HG03066 (cell line): ENCODE measurements at regions not wholly inside any gene's neighbourhood (a gene's known extent, or its start where the extent isn't known, plus 50 kb on each side); places are given as distances from the start of the nearest gene placed in this dataset.

Source experiments
- ATAC-seq: cut with Tn5 transposase; IDR thresholded peaks from one replicate; pipeline ENCODE4 v1.9.1; 2021; ENCODE audit warnings: low read depth; ENCODE audit not compliant: unreplicated experiment

DNA sequence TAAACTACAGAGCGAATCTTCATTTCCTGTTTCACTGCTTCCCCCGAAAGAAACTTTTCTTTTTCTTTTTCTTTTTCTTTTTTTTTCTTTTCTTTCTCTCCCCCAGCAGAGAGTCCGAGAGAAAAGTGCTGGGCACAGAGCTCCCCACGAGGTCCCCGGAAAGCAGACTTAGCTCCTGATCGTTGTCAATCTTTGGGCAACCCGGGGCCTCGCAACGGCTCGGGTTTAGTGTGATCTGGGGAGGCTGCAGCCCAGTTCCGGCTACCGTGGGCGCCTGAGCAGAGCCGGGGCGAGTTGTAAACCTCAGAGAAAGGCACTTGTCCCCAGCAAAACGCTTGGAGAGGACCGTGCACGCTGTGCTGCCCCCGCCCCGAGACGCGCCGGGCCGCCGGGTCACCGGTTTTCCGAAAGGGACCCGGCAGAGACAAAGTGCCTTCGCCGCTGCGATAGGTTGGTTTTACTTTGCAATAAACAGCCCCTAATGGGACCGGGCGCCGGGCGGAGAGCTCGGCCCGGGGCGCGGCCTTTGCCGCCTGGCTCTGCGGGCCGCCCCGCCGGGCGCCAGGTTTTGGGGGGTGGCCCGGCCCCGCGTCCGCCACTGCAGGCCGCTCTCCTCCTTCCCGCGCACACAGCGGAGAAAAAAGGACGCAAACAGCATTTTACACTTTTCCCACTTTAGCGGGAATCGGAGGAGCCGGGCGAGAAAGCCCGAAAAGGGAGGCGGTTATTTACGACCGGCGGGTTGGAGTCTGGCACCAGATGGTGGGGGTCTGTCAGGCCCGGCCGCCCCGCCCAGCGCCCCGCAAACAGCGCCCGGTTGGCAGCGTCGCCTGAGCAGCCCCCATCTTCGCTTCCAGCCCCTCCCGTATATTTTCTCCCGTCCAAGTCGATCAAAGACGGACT is 136.0 kb downstream of the INSIG2 start:
- ATAC-seq: peak; percentile 55

GRCh38 chr2:118223511-118223991 is 135.3 kb downstream of the INSIG2 start:
- peak; percentile 5 for ATAC-seq

- ATAC-seq: no peak
These were observed 134.6 kb downstream of the INSIG2 start for GRCh38 chr2:118222672-118223421.

DNA sequence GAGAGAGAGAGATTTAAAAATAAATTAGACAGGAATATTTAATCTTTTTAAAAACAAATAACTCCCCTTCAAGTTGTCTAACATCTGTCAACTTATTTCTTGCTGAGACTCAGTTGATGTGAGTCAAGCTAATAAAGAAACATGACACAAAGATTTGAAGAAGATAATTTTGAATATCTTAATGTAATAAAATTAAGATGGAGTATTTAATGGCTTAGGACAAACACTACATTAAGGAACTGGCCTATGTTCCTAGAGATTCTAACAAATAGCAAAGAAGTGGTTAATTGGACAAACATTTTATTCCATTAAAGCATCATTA is 134.0 kb downstream of the INSIG2 start:
- ATAC-seq: no peak

- peak; percentile 42 for ATAC-seq
These were observed 133.4 kb downstream of the INSIG2 start for GRCh38 chr2:118221536-118222272.

DNA sequence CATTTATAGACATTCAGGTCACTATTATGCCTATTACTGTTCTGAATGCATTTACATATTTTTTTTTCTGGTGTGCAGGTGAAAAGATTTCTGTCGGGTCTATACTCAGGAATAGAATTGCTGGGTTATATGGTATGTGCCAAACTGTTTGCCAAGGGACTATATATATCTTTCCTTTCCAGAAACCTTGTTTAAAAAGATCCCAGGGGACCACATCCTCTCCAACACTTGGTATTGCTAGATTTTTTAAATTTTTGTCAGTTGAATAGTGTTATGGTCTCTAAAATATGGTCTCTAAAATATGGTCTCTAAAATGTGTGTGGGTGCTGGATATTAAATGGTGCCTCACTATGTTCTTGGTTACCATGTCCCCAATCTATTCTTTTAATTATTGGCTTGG is 131.3 kb downstream of the INSIG2 start:
- no peak for ATAC-seq

DNA sequence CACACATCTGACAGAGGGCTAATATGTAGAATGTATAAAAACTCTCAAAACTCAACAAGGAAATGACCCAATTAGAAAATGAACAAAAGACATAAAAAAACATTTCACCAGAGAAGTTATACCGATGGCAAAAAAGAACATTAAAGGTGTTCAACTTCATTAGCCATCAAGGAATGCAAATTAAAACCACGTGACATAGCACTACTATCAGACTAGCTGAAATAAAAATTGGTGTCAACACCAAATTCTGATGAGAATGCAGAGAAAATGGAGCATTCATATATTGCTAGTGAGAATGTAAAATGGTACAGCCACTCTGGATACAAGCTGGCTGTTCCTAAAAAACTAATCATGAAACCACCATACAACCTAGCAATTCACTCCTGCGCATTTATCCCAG is 128.0 kb downstream of the INSIG2 start:
- no peak for ATAC-seq

- ATAC-seq: no peak
These were observed 121.5 kb downstream of the INSIG2 start for GRCh38 chr2:118209727-118210126.

DNA sequence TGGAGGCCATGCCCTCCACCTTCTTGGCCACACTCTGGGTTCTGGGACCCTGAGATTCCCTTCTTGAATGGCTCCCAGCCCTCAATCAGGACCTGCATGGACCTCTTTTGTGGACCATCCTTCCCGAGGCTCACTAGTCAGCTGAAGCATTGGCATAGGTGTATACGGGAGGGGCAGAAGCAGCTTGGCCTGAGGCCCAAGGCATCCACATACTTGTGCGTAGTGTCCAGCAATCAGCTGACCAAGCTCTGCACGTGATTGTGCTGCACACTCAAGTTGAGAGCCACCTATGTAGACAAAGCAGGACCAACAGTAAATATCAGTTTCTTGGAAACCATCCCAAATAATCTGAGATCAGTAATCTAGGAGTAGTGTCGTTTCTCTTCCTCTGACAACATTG is 119.6 kb downstream of the INSIG2 start:
- no peak for ATAC-seq

- ATAC-seq: peak; percentile 96
These were observed 114.5 kb downstream of the INSIG2 start for GRCh38 chr2:118202707-118203303.

DNA sequence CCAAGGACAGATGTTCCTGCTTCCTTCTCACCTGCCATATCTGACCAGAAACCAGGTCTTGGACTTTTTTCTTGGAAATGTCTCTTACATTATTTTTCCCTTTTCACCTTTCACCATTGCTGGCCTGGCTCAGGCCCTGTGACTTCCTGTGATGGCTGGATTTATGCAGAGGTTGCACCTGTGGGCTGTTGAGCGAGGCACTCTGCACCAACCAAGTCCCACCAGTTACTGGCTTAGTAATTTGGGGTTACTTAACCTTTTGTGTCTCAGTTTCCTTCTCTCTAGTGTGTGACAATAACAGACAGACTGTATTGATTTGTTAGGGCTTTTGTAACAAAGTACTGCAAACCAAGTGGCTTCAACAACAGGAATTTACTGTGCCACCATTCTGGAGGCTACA is 110.0 kb downstream of the INSIG2 start:
- ATAC-seq: no peak

DNA sequence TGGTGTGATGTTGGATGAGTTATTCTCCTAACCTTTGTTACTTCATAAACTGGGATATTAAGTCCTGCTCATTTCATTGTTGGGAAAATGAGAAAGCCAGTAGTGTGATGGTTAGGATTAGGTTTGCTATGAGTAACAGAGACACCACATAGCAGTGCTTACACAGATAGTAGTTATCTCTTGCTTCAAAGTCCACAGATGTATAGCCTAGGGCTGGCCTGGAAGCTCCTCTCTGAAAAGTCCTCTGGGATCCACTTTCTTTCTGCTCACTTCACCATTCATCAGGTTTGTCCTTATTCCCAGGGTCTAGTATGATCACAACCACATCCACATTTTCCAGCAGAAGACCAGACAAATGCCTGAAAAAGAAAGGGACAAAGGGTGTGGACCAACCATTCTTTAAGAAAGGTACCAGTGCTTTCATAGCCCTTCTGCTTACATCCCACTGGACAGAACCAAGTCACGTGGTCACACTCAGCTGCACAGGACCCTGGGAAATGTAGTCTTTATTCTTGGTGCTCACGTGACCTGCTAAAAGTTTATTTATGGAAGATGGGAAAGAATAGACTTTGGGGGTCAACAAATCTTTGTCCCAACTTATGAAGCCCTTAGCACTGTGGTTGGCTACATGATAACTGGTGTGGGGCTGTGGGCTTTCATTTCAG is 108.9 kb downstream of the INSIG2 start:
- ATAC-seq: no peak

GRCh38 chr2:118190474-118190873 is 102.2 kb downstream of the INSIG2 start:
- no peak for ATAC-seq

GRCh38 chr2:118186858-118187254 is 98.6 kb downstream of the INSIG2 start:
- no peak for ATAC-seq

DNA sequence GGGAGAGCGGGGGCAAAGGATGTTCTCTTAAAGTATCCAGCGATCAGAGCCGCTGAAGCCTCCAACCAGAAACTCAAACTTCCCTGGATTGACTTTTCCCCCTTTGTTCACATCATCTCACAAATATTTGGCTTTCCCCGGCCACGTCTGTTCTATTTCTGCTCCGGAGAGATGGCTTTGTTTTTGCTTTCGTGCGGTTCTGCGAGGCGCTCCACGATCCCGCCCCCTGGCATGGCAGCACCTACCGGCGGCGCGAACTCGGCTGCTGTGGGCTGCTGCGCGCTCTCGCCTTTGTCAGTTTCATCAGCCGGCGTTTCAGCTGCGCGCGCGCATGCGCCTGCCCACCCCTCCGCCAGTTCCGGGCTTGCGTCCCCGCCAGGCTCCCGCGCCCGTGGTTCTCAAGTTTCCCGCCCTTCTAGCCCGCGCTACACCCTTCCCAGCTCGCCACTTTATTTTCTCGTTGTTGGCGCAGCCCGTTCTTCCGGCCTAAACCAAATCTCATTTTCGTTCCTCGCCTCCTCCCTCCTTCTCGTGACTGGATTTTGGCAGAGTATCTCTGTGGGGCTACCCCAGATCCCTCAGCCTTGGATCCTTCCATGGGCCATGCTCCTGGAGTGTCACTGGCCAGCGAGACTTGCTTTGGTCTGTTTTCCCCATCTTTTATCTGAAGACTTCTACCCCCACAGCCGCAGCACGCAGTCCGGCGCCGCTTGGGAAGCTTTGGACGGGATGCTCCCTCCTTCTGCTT is 98.0 kb downstream of the INSIG2 start:
- peak; percentile 89 for ATAC-seq

DNA sequence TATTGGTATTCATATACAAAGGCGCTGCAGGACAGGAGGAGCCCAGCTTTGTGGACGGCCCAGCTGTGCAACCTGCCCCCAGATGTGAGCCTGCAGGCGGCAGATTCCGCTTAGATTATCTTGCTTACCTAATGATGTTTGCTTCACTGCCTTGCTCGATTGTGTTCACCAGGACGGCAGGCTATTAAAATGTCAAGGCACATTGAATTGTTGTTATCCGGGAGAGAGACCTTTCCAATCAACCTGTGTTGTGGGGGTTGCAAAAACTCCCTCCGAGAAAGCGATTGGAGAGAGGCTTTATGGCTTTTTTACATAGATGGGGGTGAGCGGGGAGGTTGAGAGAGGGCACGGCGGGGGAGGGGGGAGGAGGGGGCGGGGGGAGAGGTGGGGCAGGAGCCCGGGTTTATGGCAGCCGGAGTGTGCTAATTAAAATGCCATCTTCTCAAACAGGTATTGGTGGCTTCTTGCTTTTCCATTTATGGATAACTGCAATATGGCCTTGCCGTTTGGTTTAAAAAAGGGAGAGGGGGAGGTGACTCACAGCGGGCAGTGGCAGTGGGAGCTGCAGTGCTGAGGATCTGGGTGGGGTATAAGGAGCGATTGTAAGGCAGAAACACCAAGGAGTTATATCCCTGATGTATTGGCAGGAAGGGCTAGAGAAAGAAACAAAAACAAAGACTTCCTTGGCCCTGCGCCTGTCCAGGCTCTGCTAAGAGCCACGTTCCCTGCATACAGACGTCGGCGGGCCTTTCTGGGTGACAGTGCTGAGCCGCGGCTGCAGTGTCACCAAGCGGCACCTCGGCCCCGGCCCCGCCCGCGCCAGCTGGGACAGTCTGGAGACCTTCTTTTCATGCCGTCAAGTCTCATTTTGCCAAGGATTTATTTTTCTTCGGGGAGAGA is 97.2 kb downstream of the INSIG2 start:
- peak; percentile 76 for ATAC-seq

GRCh38 chr2:118183381-118183780 is 95.1 kb downstream of the INSIG2 start:
- ATAC-seq: no peak

GRCh38 chr2:118179445-118179844 is 91.2 kb downstream of the INSIG2 start:
- no peak for ATAC-seq
